ENCODE measurements at regions not wholly inside any gene's neighbourhood (a gene's known extent, or its start where the extent isn't known, plus 50 kb on each side); places are given as distances from the start of the nearest gene placed in this dataset.
A peak's percentile ranks its signal among the peaks of the same experiment; 100 is the strongest.
"Not testable (repeated sequence)": the region's sequence is repeated elsewhere in the genome, so short reads cannot be mapped to it uniquely, and the experiment has no call there.

DNA sequence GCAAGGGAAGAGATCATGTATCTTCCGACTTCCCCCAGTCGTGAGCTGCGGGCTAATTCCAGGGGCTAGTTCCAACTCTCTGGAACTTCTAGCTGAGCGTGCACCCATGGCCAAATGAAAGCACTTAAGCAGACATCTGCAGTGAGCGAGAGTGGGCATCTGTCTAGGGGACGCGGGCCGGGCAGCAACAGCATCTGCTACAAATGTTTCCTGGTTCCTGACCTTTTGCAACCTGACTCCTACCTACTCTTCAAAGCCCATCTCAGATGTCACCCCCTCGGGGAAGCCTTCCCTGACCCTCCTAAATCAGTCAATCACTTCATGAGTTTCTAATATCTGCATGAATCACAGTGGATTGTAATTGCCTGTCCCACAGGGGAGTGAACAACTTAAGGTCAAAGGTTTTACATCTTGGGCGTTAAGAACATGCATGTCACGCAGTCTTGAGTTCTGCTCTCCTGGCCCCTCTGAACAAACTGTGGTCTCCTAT lies 141.9 kb downstream of the CEBPB start:
- Histone ChIP-seq H3K4me3 (no peak overlapping the region), H3K9me3 (no peaks in the 10 kb centered on the region), H3K27ac (no peak overlapping the region), H3K27me3 (no peaks in the 10 kb centered on the region), H3K36me3 (no peaks in the 10 kb centered on the region), H3K4me1 (peaks cover 0 to 17% (median 7%) of the 10 kb centered on the region in 4 donors)
- 63% methylated on average over 1 of the region's 11 CpGs for WGBS (ENCODE audit: insufficient coverage, low coverage, low lambda C conversion rate, missing lambda C conversion rate)
- ATAC-seq (no peak), DNase-seq (no peak)
- TF ChIP-seq POLR2A (IDR thresholded peaks at IDR 0.05): no peak
- TF ChIP-seq, protein P1, sequence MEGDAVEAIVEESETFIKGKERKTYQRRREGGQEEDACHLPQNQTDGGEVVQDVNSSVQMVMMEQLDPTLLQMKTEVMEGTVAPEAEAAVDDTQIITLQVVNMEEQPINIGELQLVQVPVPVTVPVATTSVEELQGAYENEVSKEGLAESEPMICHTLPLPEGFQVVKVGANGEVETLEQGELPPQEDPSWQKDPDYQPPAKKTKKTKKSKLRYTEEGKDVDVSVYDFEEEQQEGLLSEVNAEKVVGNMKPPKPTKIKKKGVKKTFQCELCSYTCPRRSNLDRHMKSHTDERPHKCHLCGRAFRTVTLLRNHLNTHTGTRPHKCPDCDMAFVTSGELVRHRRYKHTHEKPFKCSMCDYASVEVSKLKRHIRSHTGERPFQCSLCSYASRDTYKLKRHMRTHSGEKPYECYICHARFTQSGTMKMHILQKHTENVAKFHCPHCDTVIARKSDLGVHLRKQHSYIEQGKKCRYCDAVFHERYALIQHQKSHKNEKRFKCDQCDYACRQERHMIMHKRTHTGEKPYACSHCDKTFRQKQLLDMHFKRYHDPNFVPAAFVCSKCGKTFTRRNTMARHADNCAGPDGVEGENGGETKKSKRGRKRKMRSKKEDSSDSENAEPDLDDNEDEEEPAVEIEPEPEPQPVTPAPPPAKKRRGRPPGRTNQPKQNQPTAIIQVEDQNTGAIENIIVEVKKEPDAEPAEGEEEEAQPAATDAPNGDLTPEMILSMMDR (IDR thresholded peaks at IDR 0.05): no peak
- intact Hi-C loops (cut with DNase I): no loop called here

DNA sequence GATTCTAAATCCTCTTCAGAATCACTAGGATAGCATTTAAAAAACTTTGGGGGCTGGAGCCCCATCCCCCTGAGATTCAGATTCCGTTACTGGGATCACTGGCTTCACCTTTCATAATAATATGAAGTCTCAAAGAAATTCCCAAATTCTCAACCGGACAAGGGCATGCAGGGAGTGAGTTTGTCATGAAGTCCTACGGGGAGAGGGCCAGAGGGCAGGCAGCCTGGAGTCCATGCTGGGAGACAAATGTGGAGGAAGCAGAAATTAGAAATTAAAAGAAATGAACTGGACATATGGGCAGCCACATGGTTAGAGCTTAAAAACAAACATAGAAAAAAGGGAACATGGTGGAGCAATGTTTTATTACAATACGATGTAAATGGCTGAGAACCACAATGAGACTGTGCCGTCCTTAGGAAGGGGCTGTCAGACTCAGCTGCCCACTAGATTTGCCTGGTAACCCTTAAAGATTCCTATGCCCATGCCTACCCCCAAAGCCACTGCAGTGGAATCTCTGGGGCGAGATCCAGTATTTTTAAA lies 142.6 kb downstream of the CEBPB start:
- Histone ChIP-seq H3K9me3 (no peaks in the 10 kb centered on the region), H3K4me1 (peaks cover 0 to 17% (median 7%) of the 10 kb centered on the region in 4 donors), H3K4me3 (no peak overlapping the region), H3K27ac (no peak overlapping the region), H3K27me3 (no peaks in the 10 kb centered on the region), H3K36me3 (no peaks in the 10 kb centered on the region)
- ATAC-seq: no peak
- intact Hi-C loops (cut with DNase I): no loop called here
- TF ChIP-seq, protein P1 (IDR thresholded peaks at IDR 0.05): no peak
- TF ChIP-seq POLR2A (IDR thresholded peaks at IDR 0.05): no peak
- 87% methylated on average over 5 of the region's 6 CpGs for WGBS (ENCODE audit: insufficient coverage, low coverage, low lambda C conversion rate, missing lambda C conversion rate)
- no peak for DNase-seq

DNA sequence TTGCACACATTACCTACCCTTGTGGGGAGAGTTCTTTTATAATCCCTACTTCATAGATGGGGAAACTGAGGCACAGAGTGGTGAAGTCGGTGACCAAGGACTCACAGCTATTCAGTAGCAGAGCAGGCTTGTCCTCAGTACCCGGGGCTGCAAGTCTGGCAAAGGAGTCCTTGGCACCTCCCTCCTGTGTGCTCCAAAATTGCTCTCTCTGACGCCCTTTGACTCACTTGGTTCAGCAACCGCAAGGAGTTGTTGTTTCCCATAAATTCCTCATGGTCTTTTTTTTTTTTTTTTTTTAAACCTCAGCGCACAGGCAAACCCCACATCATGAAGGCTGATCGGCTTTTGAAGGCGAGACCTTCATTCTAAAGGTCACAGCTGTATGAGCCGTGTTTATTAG lies 143.2 kb downstream of the CEBPB start:
- TF ChIP-seq, protein P1 (IDR thresholded peaks at IDR 0.05): no peak
- no peak for TF ChIP-seq POLR2A (IDR thresholded peaks at IDR 0.05)
- DNase-seq (no peak), ATAC-seq (no peak)
- Histone ChIP-seq H3K4me1 (peaks cover 0 to 17% (median 7%) of the 10 kb centered on the region in 4 donors), H3K4me3 (no peak overlapping the region), H3K27me3 (no peaks in the 10 kb centered on the region), H3K9me3 (no peaks in the 10 kb centered on the region), H3K36me3 (no peaks in the 10 kb centered on the region), H3K27ac (no peak overlapping the region)
- 68% methylated on average over 6 of the region's 8 CpGs for WGBS (ENCODE audit: insufficient coverage, low coverage, low lambda C conversion rate, missing lambda C conversion rate)
- intact Hi-C loops (cut with DNase I): no loop called here

DNA sequence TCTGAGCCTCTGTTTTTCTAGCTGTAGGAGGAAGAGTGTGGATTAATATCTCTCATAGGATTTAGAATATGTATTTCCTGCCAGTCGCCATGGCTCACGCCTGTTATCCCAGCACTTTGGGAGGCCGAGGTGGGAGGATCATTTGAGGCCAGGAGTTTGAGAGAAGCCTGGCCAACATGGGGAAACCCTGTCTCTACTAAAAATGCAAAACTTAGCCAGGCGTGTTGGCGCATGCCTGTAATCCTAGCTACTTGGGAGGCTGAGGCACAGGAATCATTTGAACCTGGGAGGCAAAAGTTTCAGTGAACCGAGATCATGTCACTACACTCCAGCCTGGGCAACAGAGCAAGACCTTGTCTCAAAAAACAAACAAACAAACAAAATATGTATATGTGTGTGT lies 143.9 kb downstream of the CEBPB start:
- ATAC-seq; H3K27me3 ChIP-seq; H3K4me3 ChIP-seq; intact Hi-C loops (cut with DNase I); H3K36me3 ChIP-seq; DNase-seq; H3K27ac ChIP-seq; H3K9me3 ChIP-seq: not testable (repeated sequence)
- 100% methylated on average over 5 of the region's 6 CpGs for WGBS (ENCODE audit: insufficient coverage, low coverage, low lambda C conversion rate, missing lambda C conversion rate)
- H3K4me1 ChIP-seq: peaks cover 0 to 17% (median 7%) of the 10 kb centered on the region in 4 donors

DNA sequence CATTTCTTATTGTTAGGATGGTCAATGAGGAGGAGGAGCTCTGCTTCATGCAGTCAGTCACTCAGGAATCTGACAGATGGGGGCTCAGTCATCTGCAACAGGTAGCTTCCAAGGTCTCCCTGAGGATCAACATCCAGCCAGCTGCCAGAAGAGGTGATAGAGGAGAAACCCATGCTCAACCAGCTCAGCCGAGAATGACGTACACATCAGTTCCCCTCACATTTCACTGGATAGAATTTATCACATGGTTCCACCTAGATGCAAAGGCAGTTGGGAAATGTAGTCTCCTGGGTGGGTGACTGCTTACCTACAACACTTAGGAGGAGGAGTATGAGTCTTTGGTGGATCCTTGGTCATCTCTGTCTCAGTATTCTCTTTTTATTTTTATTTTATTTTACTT lies 144.5 kb downstream of the CEBPB start:
- DNase-seq (no peak), ATAC-seq (peak in 2 of 4 donors; percentile 18 to 24)
- intact Hi-C loops (cut with DNase I): no loop called here
- H3K36me3 ChIP-seq: no peaks in the 10 kb centered on the region
- no peaks in the 10 kb centered on the region for H3K27me3 ChIP-seq
- WGBS (ENCODE audit: insufficient coverage, low coverage, low lambda C conversion rate, missing lambda C conversion rate): 25% methylated on average over 2 of the region's 2 CpGs
- H3K4me3 ChIP-seq: no peak overlapping the region
- no peaks in the 10 kb centered on the region for H3K9me3 ChIP-seq
- no peak overlapping the region for H3K27ac ChIP-seq
- peaks cover 0 to 17% (median 7%) of the 10 kb centered on the region in 4 donors for H3K4me1 ChIP-seq
- no peak for TF ChIP-seq POLR2A (IDR thresholded peaks at IDR 0.05)
- TF ChIP-seq, protein P1 (IDR thresholded peaks at IDR 0.05): no peak

All from right lobe of liver (tissue), 6 donors.